ENCODE measurements at regions not wholly inside any gene's neighbourhood (a gene's known extent, or its start where the extent isn't known, plus 50 kb on each side); places are given as distances from the start of the nearest gene placed in this dataset.

GRCh38 chr4:124515591-124515990, 196.9 kb downstream of the ANKRD50 start:
- Mint-ChIP-seq H3K4me1 (no peaks in the 10 kb centered on the region), H3K36me3 (ENCODE audit: low read depth) (no peaks in the 10 kb centered on the region), H3K27ac (ENCODE audit: unreplicated experiment) (no peak overlapping the region), H3K27me3 (ENCODE audit: low read depth) (no peaks in the 10 kb centered on the region), H3K4me3 (no peak overlapping the region), H3K9me3 (no peaks in the 10 kb centered on the region)
- TF ChIP-seq, protein P1, sequence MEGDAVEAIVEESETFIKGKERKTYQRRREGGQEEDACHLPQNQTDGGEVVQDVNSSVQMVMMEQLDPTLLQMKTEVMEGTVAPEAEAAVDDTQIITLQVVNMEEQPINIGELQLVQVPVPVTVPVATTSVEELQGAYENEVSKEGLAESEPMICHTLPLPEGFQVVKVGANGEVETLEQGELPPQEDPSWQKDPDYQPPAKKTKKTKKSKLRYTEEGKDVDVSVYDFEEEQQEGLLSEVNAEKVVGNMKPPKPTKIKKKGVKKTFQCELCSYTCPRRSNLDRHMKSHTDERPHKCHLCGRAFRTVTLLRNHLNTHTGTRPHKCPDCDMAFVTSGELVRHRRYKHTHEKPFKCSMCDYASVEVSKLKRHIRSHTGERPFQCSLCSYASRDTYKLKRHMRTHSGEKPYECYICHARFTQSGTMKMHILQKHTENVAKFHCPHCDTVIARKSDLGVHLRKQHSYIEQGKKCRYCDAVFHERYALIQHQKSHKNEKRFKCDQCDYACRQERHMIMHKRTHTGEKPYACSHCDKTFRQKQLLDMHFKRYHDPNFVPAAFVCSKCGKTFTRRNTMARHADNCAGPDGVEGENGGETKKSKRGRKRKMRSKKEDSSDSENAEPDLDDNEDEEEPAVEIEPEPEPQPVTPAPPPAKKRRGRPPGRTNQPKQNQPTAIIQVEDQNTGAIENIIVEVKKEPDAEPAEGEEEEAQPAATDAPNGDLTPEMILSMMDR (conservative IDR thresholded peaks at IDR 0.05): no peak
- no peak for DNase-seq (ENCODE audit: low read depth, low spot score)

DNA sequence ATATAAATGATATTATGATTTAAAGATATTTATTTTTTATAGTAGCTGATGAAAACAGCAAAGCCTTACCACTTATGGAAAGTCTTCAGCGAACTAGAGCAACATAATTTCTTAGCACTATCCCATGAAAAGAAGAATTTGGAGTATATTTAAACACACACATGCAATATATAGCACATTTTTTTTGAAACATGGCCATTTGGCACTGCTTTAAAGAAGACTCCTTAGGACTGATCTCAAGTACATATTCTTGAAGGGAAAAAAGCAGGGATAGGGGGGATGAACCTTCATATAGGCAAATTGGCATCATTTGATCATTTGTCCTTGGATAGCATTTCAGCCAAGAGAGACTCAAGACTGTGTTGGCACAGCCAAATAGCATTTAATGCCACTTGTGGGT, 193.3 kb downstream of the ANKRD50 start:
- H3K36me3 Mint-ChIP-seq (ENCODE audit: low read depth): no peaks in the 10 kb centered on the region
- no peak overlapping the region for H3K4me3 Mint-ChIP-seq
- no peaks in the 10 kb centered on the region for H3K4me1 Mint-ChIP-seq
- H3K9me3 Mint-ChIP-seq: peaks cover 7% of the 10 kb centered on the region
- no peak for DNase-seq (ENCODE audit: low read depth, low spot score)
- no peaks in the 10 kb centered on the region for H3K27me3 Mint-ChIP-seq (ENCODE audit: low read depth)
- H3K27ac Mint-ChIP-seq (ENCODE audit: unreplicated experiment): no peak overlapping the region
- TF ChIP-seq, protein P1 (conservative IDR thresholded peaks at IDR 0.05): no peak

DNA sequence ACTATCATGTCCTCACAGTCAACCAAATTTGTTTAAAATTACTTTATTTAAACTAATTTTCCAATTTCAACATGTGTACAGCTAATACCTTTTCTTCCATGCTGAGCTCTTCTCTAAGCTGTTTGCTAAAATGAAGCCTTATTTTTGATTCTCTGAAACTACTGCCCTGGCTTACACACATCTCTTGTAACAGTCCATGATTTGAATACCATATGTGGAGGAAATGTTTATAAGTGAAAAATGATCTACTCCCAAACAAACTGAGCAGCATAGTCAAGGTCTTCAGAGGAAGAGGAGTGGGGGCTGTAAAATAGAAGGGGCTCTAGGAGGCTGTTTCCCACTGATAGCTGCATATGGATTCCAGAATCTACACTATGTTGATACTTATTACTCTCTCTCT, 188.7 kb downstream of the ANKRD50 start:
- DNase-seq (ENCODE audit: low read depth, low spot score): no peak
- H3K9me3 Mint-ChIP-seq: peaks cover 10% of the 10 kb centered on the region
- no peak overlapping the region for H3K27ac Mint-ChIP-seq (ENCODE audit: unreplicated experiment)
- no peak overlapping the region for H3K4me3 Mint-ChIP-seq
- H3K36me3 Mint-ChIP-seq (ENCODE audit: low read depth): no peaks in the 10 kb centered on the region
- TF ChIP-seq, protein P1 (conservative IDR thresholded peaks at IDR 0.05): no peak
- H3K27me3 Mint-ChIP-seq (ENCODE audit: low read depth): no peaks in the 10 kb centered on the region
- no peaks in the 10 kb centered on the region for H3K4me1 Mint-ChIP-seq

DNA sequence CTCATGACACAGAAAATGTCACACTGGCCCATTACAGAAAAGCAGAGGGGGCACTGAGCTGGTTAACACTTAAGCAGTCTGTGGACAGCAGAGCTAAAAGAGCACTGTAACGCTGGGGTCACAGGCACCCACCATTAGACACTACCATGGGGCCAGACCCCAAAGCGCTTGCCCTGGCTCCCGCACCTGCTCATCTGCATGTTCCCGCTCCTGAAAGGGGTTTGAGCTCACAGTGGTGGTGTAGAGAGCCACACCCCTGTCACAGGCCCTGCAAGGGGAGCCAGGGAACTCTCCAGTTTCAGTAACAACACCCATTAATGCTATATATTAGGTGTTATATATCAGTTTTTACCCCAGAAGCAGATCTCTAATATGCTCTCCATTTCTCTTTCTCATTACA, 187.0 kb downstream of the ANKRD50 start:
- TF ChIP-seq, protein P1 (conservative IDR thresholded peaks at IDR 0.05): no peak
- Mint-ChIP-seq H3K4me3 (no peak overlapping the region), H3K4me1 (no peaks in the 10 kb centered on the region), H3K27ac (ENCODE audit: unreplicated experiment) (no peak overlapping the region), H3K36me3 (ENCODE audit: low read depth) (no peaks in the 10 kb centered on the region), H3K27me3 (ENCODE audit: low read depth) (no peaks in the 10 kb centered on the region), H3K9me3 (peaks cover 10% of the 10 kb centered on the region)
- DNase-seq (ENCODE audit: low read depth, low spot score): no peak

- Mint-ChIP-seq H3K4me3 (no peak overlapping the region), H3K4me1 (no peaks in the 10 kb centered on the region), H3K27me3 (ENCODE audit: low read depth) (no peaks in the 10 kb centered on the region), H3K36me3 (ENCODE audit: low read depth) (no peaks in the 10 kb centered on the region), H3K27ac (ENCODE audit: unreplicated experiment) (no peak overlapping the region), H3K9me3 (peaks cover 10% of the 10 kb centered on the region)
- TF ChIP-seq, protein P1 (conservative IDR thresholded peaks at IDR 0.05): no peak
- DNase-seq (ENCODE audit: low read depth, low spot score): no peak
Measured at GRCh38 chr4:124526331-124526730, 186.2 kb downstream of the ANKRD50 start.

DNA sequence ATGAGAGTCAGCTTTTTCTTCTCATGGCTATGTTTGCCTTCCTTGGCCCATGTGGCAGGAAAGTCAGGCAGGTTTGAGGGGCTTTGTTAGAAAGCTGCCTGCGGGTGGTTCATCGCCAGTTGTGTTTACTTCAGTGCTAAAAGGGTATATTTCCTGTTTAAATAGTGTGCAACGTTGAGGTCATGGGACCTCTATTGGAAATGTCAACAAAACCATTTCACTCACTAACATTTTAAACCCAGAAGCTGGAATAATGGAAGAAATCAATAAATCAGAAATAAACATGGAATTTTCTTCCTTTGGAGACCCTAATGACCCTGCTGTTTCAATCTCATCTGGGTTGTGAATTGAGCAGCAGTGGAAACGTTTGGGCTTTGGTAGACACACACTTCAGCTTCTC, 185.8 kb downstream of the ANKRD50 start:
- Mint-ChIP-seq H3K27me3 (ENCODE audit: low read depth) (no peaks in the 10 kb centered on the region), H3K27ac (ENCODE audit: unreplicated experiment) (no peak overlapping the region), H3K9me3 (peaks cover 6% of the 10 kb centered on the region), H3K4me1 (no peaks in the 10 kb centered on the region), H3K36me3 (ENCODE audit: low read depth) (no peaks in the 10 kb centered on the region), H3K4me3 (no peak overlapping the region)
- TF ChIP-seq, protein P1 (conservative IDR thresholded peaks at IDR 0.05): no peak
- DNase-seq (ENCODE audit: low read depth, low spot score): no peak
